Hepatocyte (in vitro differentiated cells): ENCODE measurements at regions not wholly inside any gene's neighbourhood (a gene's known extent, or its start where the extent isn't known, plus 50 kb on each side); places are given as distances from the start of the nearest gene placed in this dataset.

Experiments
- DNase-seq: peaks from one replicate; pipeline ENCODE4 v3.0.0-alpha.2; 2016; ENCODE audit warnings: low spot score
- H2AFZ ChIP-seq: fragments of 200-600 bp; sonication (generic); 2 replicates; pipeline ENCODE4 v1.6.0; 2016; ENCODE audit warnings: antibody characterized with exemption, mild to moderate bottlenecking
- H3K27ac ChIP-seq: fragments of 200-600 bp; sonication (generic); 2 replicates; pipeline ENCODE4 v1.5.1; 2016; ENCODE audit warnings: mild to moderate bottlenecking
- H3K27me3 ChIP-seq: fragments of 200-600 bp; sonication (generic); 2 replicates; pipeline ENCODE4 v1.6.1; 2016
- H3K36me3 ChIP-seq: fragments of 200-600 bp; sonication (generic); replicated peaks from 2 replicates; pipeline ENCODE4 v1.5.1; 2016; ENCODE audit warnings: low read depth; ENCODE audit not compliant: insufficient read depth
- H3K4me1 ChIP-seq: fragments of 200-600 bp; sonication (generic); 2 replicates; pipeline ENCODE4 v1.5.1; 2016; ENCODE audit warnings: mild to moderate bottlenecking, moderate library complexity; ENCODE audit not compliant: insufficient read depth
- H3K4me2 ChIP-seq: fragments of 200-600 bp; sonication (generic); 2 replicates; pipeline ENCODE4 v1.6.0; 2016
- H3K4me3 ChIP-seq: fragments of 200-600 bp; sonication (generic); 2 replicates; pipeline ENCODE4 v1.5.1; 2016; ENCODE audit warnings: mild to moderate bottlenecking
- H3K79me2 ChIP-seq: fragments of 200-600 bp; sonication (generic); 2 replicates; pipeline ENCODE4 v1.6.0; 2017; ENCODE audit warnings: mild to moderate bottlenecking
- H3K9me2 ChIP-seq: fragments of 200-600 bp; sonication (generic); replicated peaks from 2 replicates; pipeline ENCODE4 v1.6.0; 2017; ENCODE audit warnings: mild to moderate bottlenecking; ENCODE audit not compliant: insufficient read depth
- H3K9me3 ChIP-seq: fragments of 200-600 bp; sonication (generic); 2 replicates; pipeline ENCODE4 v1.5.1; 2016; ENCODE audit warnings: low read depth, mild to moderate bottlenecking
- H4K20me1 ChIP-seq: fragments of 200-600 bp; sonication (generic); 2 replicates; pipeline ENCODE4 v1.6.0; 2016; ENCODE audit warnings: mild to moderate bottlenecking; ENCODE audit not compliant: insufficient read depth, poor library complexity, severe bottlenecking
- CTCF ChIP-seq: fragments of 200-600 bp; sonication (generic); IDR thresholded peaks from 2 replicates; pipeline ENCODE4 v1.5.1; 2016; ENCODE audit warnings: antibody characterized with exemption, mild to moderate bottlenecking; ENCODE audit not compliant: poor library complexity
- EZH2 ChIP-seq: fragments of 200-600 bp; sonication (generic); IDR thresholded peaks from 2 replicates; pipeline ENCODE4 v1.6.1; 2016; ENCODE audit warnings: antibody characterized with exemption, mild to moderate bottlenecking, borderline replicate concordance
- EZH2phosphoT487 ChIP-seq: fragments of 200-600 bp; sonication (generic); IDR thresholded peaks from one replicate; pipeline ENCODE4 v1.6.1; 2018; ENCODE audit warnings: antibody characterized with exemption, mild to moderate bottlenecking, low read depth, moderate library complexity; ENCODE audit not compliant: unreplicated experiment, severe bottlenecking
- WGBS: methylation state at CpG from one replicate; pipeline ENCODE4 v1.1.6; 2016; ENCODE audit warnings: low lambda C conversion rate; ENCODE audit errors: missing lambda C conversion rate; 5-methylcytosine and 5-hydroxymethylcytosine counted together

- Histone ChIP-seq H2AFZ (no peak overlapping the region), H4K20me1 (no peaks in the 10 kb centered on the region), H3K79me2 (no peaks in the 10 kb centered on the region), H3K36me3 (no peaks in the 10 kb centered on the region), H3K9me2 (no peaks in the 10 kb centered on the region), H3K27me3 (no peaks in the 10 kb centered on the region), H3K27ac (no peak overlapping the region), H3K4me3 (no peak overlapping the region), H3K4me1 (no peaks in the 10 kb centered on the region), H3K9me3 (no peaks in the 10 kb centered on the region), H3K4me2 (no peak overlapping the region)
- 80% methylated on average over 4 of the region's 5 CpGs for WGBS
- TF ChIP-seq EZH2: no peak
- TF ChIP-seq EZH2phosphoT487: no peak
- TF ChIP-seq CTCF: no peak
- DNase-seq: no peak
These were observed 58.7 kb upstream of the ZNF423 start for GRCh38 chr16:49914657-49915056.

- Histone ChIP-seq H4K20me1 (no peaks in the 10 kb centered on the region), H3K4me1 (peaks cover 3% of the 10 kb centered on the region), H3K36me3 (no peaks in the 10 kb centered on the region)
These were observed 62.3 kb upstream of the ZNF423 start for GRCh38 chr16:49918257-49918656.

GRCh38 chr16:49919327-49919726 lies 63.4 kb upstream of the ZNF423 start:
- Histone ChIP-seq H3K4me1 (peaks cover 3% of the 10 kb centered on the region), H3K79me2 (no peaks in the 10 kb centered on the region), H4K20me1 (no peaks in the 10 kb centered on the region), H3K9me2 (no peaks in the 10 kb centered on the region), H3K9me3 (no peaks in the 10 kb centered on the region), H3K27me3 (no peaks in the 10 kb centered on the region), H3K27ac (no peak overlapping the region), H2AFZ (no peak overlapping the region), H3K36me3 (no peaks in the 10 kb centered on the region), H3K4me2 (no peak overlapping the region), H3K4me3 (no peak overlapping the region)
- no peak for DNase-seq
- 81% methylated on average over 3 of the region's 3 CpGs for WGBS
- TF ChIP-seq EZH2phosphoT487: no peak
- no peak for TF ChIP-seq CTCF
- TF ChIP-seq EZH2: no peak

More at GRCh38 chr16:49918257-49918656, 62.3 kb upstream of the ZNF423 start:
- WGBS: 91% methylated on average over 8 of the region's 8 CpGs
- TF ChIP-seq EZH2 (no peak), EZH2phosphoT487 (no peak), CTCF (no peak)
- H3K9me3 ChIP-seq: no peaks in the 10 kb centered on the region
- H3K9me2 ChIP-seq: no peaks in the 10 kb centered on the region
- H3K27ac ChIP-seq: no peak overlapping the region
- H3K27me3 ChIP-seq: no peaks in the 10 kb centered on the region
- H2AFZ ChIP-seq: no peak overlapping the region
- no peak overlapping the region for H3K4me2 ChIP-seq
- no peak overlapping the region for H3K4me3 ChIP-seq
- no peak for DNase-seq
- no peaks in the 10 kb centered on the region for H3K79me2 ChIP-seq

- Histone ChIP-seq H3K9me3 (no peaks in the 10 kb centered on the region), H4K20me1 (no peaks in the 10 kb centered on the region), H3K27ac (no peak overlapping the region), H3K36me3 (no peaks in the 10 kb centered on the region), H3K4me1 (peaks cover 3% of the 10 kb centered on the region), H2AFZ (no peak overlapping the region), H3K4me2 (no peak overlapping the region), H3K27me3 (peaks cover 4% of the 10 kb centered on the region), H3K9me2 (no peaks in the 10 kb centered on the region), H3K79me2 (no peaks in the 10 kb centered on the region), H3K4me3 (no peak overlapping the region)
- 85% methylated on average over 4 of the region's 4 CpGs for WGBS
- DNase-seq: no peak
- TF ChIP-seq EZH2phosphoT487 (no peak), CTCF (no peak), EZH2 (no peak)
These were observed 64.5 kb upstream of the ZNF423 start for GRCh38 chr16:49920397-49920796.
